ENCODE measurements at regions not wholly inside any gene's neighbourhood (a gene's known extent, or its start where the extent isn't known, plus 50 kb on each side); places are given as distances from the start of the nearest gene placed in this dataset.

GRCh38 chr1:102776071-102776470, 332.3 kb downstream of the COL11A1 start:
- TF ChIP-seq CREB5 (CRISPR knock-in tag; IDR thresholded peaks at IDR 0.05; ENCODE audit: low read depth) (no peak), ZNF565 (CRISPR knock-in tag; conservative IDR thresholded peaks at IDR 0.05; ENCODE audit: low read depth) (no peak), SNAI2 (CRISPR knock-in tag; IDR thresholded peaks at IDR 0.05) (no peak), CSDC2 (CRISPR knock-in tag; IDR thresholded peaks at IDR 0.05) (no peak), PPARA (CRISPR knock-in tag; IDR thresholded peaks at IDR 0.05; ENCODE audit: borderline replicate concordance) (no peak), RARB (CRISPR knock-in tag; IDR thresholded peaks at IDR 0.05) (no peak), TCF4 (CRISPR knock-in tag; IDR thresholded peaks at IDR 0.05; ENCODE audit: borderline replicate concordance) (no peak), ZC3H10 (CRISPR knock-in tag; IDR thresholded peaks at IDR 0.05) (no peak), ZFP3 (CRISPR knock-in tag; IDR thresholded peaks at IDR 0.05) (no peak)
- TF ChIP-seq, protein P1, sequence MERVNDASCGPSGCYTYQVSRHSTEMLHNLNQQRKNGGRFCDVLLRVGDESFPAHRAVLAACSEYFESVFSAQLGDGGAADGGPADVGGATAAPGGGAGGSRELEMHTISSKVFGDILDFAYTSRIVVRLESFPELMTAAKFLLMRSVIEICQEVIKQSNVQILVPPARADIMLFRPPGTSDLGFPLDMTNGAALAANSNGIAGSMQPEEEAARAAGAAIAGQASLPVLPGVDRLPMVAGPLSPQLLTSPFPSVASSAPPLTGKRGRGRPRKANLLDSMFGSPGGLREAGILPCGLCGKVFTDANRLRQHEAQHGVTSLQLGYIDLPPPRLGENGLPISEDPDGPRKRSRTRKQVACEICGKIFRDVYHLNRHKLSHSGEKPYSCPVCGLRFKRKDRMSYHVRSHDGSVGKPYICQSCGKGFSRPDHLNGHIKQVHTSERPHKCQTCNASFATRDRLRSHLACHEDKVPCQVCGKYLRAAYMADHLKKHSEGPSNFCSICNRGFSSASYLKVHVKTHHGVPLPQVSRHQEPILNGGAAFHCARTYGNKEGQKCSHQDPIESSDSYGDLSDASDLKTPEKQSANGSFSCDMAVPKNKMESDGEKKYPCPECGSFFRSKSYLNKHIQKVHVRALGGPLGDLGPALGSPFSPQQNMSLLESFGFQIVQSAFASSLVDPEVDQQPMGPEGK (CRISPR knock-in tag; IDR thresholded peaks at IDR 0.05; ENCODE audit: borderline replicate concordance) = no peak
- TF ChIP-seq, protein P2, sequence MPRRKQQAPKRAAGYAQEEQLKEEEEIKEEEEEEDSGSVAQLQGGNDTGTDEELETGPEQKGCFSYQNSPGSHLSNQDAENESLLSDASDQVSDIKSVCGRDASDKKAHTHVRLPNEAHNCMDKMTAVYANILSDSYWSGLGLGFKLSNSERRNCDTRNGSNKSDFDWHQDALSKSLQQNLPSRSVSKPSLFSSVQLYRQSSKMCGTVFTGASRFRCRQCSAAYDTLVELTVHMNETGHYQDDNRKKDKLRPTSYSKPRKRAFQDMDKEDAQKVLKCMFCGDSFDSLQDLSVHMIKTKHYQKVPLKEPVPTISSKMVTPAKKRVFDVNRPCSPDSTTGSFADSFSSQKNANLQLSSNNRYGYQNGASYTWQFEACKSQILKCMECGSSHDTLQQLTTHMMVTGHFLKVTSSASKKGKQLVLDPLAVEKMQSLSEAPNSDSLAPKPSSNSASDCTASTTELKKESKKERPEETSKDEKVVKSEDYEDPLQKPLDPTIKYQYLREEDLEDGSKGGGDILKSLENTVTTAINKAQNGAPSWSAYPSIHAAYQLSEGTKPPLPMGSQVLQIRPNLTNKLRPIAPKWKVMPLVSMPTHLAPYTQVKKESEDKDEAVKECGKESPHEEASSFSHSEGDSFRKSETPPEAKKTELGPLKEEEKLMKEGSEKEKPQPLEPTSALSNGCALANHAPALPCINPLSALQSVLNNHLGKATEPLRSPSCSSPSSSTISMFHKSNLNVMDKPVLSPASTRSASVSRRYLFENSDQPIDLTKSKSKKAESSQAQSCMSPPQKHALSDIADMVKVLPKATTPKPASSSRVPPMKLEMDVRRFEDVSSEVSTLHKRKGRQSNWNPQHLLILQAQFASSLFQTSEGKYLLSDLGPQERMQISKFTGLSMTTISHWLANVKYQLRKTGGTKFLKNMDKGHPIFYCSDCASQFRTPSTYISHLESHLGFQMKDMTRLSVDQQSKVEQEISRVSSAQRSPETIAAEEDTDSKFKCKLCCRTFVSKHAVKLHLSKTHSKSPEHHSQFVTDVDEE (CRISPR knock-in tag; IDR thresholded peaks at IDR 0.05) = no peak
- TF ChIP-seq, protein P3, sequence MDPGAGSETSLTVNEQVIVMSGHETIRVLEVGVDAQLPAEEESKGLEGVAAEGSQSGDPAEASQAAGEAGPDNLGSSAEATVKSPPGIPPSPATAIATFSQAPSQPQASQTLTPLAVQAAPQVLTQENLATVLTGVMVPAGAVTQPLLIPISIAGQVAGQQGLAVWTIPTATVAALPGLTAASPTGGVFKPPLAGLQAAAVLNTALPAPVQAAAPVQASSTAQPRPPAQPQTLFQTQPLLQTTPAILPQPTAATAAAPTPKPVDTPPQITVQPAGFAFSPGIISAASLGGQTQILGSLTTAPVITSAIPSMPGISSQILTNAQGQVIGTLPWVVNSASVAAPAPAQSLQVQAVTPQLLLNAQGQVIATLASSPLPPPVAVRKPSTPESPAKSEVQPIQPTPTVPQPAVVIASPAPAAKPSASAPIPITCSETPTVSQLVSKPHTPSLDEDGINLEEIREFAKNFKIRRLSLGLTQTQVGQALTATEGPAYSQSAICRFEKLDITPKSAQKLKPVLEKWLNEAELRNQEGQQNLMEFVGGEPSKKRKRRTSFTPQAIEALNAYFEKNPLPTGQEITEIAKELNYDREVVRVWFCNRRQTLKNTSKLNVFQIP (CRISPR knock-in tag; IDR thresholded peaks at IDR 0.05; ENCODE audit: borderline replicate concordance, low read depth) = no peak
- TF ChIP-seq, protein P4, sequence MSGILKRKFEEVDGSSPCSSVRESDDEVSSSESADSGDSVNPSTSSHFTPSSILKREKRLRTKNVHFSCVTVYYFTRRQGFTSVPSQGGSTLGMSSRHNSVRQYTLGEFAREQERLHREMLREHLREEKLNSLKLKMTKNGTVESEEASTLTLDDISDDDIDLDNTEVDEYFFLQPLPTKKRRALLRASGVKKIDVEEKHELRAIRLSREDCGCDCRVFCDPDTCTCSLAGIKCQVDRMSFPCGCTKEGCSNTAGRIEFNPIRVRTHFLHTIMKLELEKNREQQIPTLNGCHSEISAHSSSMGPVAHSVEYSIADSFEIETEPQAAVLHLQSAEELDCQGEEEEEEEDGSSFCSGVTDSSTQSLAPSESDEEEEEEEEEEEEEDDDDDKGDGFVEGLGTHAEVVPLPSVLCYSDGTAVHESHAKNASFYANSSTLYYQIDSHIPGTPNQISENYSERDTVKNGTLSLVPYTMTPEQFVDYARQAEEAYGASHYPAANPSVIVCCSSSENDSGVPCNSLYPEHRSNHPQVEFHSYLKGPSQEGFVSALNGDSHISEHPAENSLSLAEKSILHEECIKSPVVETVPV (CRISPR knock-in tag; IDR thresholded peaks at IDR 0.05) = no peak

Data from SK-N-SH treated with all-trans-retinoic acid at 6 μM for 48 hours (cell line).